ENCODE measurements at regions not wholly inside any gene's neighbourhood (a gene's known extent, or its start where the extent isn't known, plus 50 kb on each side); places are given as distances from the start of the nearest gene placed in this dataset.

- Histone ChIP-seq H3K27ac (ENCODE audit: low read length) (no peak overlapping the region), H3K9ac (ENCODE audit: low read length) (no peak overlapping the region), H3K36me3 (ENCODE audit: insufficient read depth, low read length) (no peaks in the 10 kb centered on the region), H3K9me2 (ENCODE audit: insufficient read depth, low read length) (no peaks in the 10 kb centered on the region), H3K4me3 (ENCODE audit: low read length) (no peak overlapping the region), H3K27me3 (ENCODE audit: insufficient read depth, low read depth, low read length) (no peaks in the 10 kb centered on the region), H3K4me2 (ENCODE audit: low read length) (no peak overlapping the region), H3F3A (ENCODE audit: insufficient read depth, low read length, poor library complexity, severe bottlenecking) (no peaks in the 10 kb centered on the region), H2AFZ (ENCODE audit: low read depth, low read length) (no peak overlapping the region), H3K79me2 (replicated peaks; ENCODE audit: insufficient read depth, low read length) (no peaks in the 10 kb centered on the region), H3K9me3 (ENCODE audit: low read length) (no peaks in the 10 kb centered on the region), H4K20me1 (ENCODE audit: insufficient read depth) (no peaks in the 10 kb centered on the region)
- TF ChIP-seq SMC3 (conservative IDR thresholded peaks at IDR 0.05; ENCODE audit: poor library complexity) = no peak
- TF ChIP-seq EP300 (conservative IDR thresholded peaks at IDR 0.05; ENCODE audit: poor library complexity, severe bottlenecking) = no peak
- no peak for TF ChIP-seq REST (IDR thresholded peaks at IDR 0.05; ENCODE audit: borderline replicate concordance)
- TF ChIP-seq TAF1 (IDR thresholded peaks at IDR 0.05; ENCODE audit: low read depth) = no peak
- no peak for TF ChIP-seq CTCF (IDR thresholded peaks at IDR 0.05; ENCODE audit: poor library complexity, severe bottlenecking)
- no peak for TF ChIP-seq RAD21 (conservative IDR thresholded peaks at IDR 0.05)
Measured at GRCh38 chr9:86491468-86492266, 137.5 kb upstream of the TUT7 start.

- H3K4me3 ChIP-seq (ENCODE audit: low read length) = no peak overlapping the region
- no peak overlapping the region for H3K9ac ChIP-seq (ENCODE audit: low read length)
- H3K9me2 ChIP-seq (ENCODE audit: insufficient read depth, low read length) = no peaks in the 10 kb centered on the region
- H3K4me2 ChIP-seq (ENCODE audit: low read length) = no peak overlapping the region
- H3K27me3 ChIP-seq (ENCODE audit: insufficient read depth, low read depth, low read length) = no peaks in the 10 kb centered on the region
- no peak for TF ChIP-seq EZH2 (IDR thresholded peaks at IDR 0.05; ENCODE audit: borderline replicate concordance, insufficient read depth, low read length, poor library complexity, severe bottlenecking)
- TF ChIP-seq TAF1 (IDR thresholded peaks at IDR 0.05; ENCODE audit: low read depth) = no peak
- no peak for TF ChIP-seq POLR2AphosphoS5 (IDR thresholded peaks at IDR 0.05)
- no peak for TF ChIP-seq SMC3 (conservative IDR thresholded peaks at IDR 0.05; ENCODE audit: poor library complexity)
- no peak for TF ChIP-seq RAD21 (conservative IDR thresholded peaks at IDR 0.05)
- TF ChIP-seq MXI1 (conservative IDR thresholded peaks at IDR 0.05; ENCODE audit: poor library complexity, severe bottlenecking) = no peak
- no peak for TF ChIP-seq CTCF (IDR thresholded peaks at IDR 0.05; ENCODE audit: poor library complexity, severe bottlenecking)
- TF ChIP-seq REST (IDR thresholded peaks at IDR 0.05; ENCODE audit: borderline replicate concordance) = no peak
- TF ChIP-seq EP300 (conservative IDR thresholded peaks at IDR 0.05; ENCODE audit: poor library complexity, severe bottlenecking) = no peak
- H2AFZ ChIP-seq (ENCODE audit: low read depth, low read length) = no peak overlapping the region
- no peaks in the 10 kb centered on the region for H3K36me3 ChIP-seq (ENCODE audit: insufficient read depth, low read length)
- H3K27ac ChIP-seq (ENCODE audit: low read length) = no peak overlapping the region
- no peaks in the 10 kb centered on the region for H4K20me1 ChIP-seq (ENCODE audit: insufficient read depth)
- no peaks in the 10 kb centered on the region for H3F3A ChIP-seq (ENCODE audit: insufficient read depth, low read length, poor library complexity, severe bottlenecking)
- H3K79me2 ChIP-seq (replicated peaks; ENCODE audit: insufficient read depth, low read length) = no peaks in the 10 kb centered on the region
- H3K9me3 ChIP-seq (ENCODE audit: low read length) = no peaks in the 10 kb centered on the region
Measured at GRCh38 chr9:86488794-86489193, 134.6 kb upstream of the TUT7 start.

All from neural cell (in vitro differentiated cells).